CD4-positive, alpha-beta T cell (primary cell): ENCODE measurements at regions not wholly inside any gene's neighbourhood (a gene's known extent, or its start where the extent isn't known, plus 50 kb on each side); places are given as distances from the start of the nearest gene placed in this dataset.

Experiments used
- ATAC-seq: fragments of 200-7000 bp; cut with Tn5 transposase; one replicate; pipeline ENCODE4 v1.10.0; 2022; ENCODE audit warnings: mild to moderate bottlenecking; ENCODE audit not compliant: poor library complexity
- CTCF ChIA-PET: fragments of 350-600 bp; sonication (Branson Sonifier 250); formaldehyde crosslinking; loops from one replicate; lab custom pipeline; 2021; ENCODE audit warnings: antibody characterized with exemption, inconsistent platforms; lab: Charles Lee
- POLR2A ChIA-PET: fragments of 350-600 bp; sonication (Branson Sonifier 250); formaldehyde crosslinking; loops from one replicate; lab custom pipeline; 2021; ENCODE audit warnings: antibody characterized with exemption, inconsistent platforms; lab: Charles Lee
- DNase-seq, 14 experiments: peaks; one replicate each; pipeline ENCODE4 v3.0.0-alpha.2; 2013 to 2020; ENCODE audit warnings: mixed read lengths in 2 of 14
- H3K27ac ChIP-seq, 2 donors: one replicate each; pipeline versions ENCODE4 v1.5.1 to v1.7.0; 2013; ENCODE audit warnings: low read length in 2 of 2, low read depth in 1 of 2, mild to moderate bottlenecking in 1 of 2
- H3K27me3 ChIP-seq, 2 experiments: 1 replicate in 1 of 2; 2 replicates in 1 of 2; pipeline versions ENCODE4 v1.6.1 to v1.7.0; 2013; ENCODE audit warnings: low read length in 2 of 2, control low read depth in 1 of 2, mild to moderate bottlenecking in 1 of 2, moderate library complexity in 1 of 2; ENCODE audit not compliant: insufficient read depth in 2 of 2, control insufficient read depth in 1 of 2
- H3K36me3 ChIP-seq: one replicate; pipeline ENCODE4 v1.6.1; 2013; ENCODE audit warnings: low read length, control low read depth; ENCODE audit not compliant: insufficient read depth
- H3K4me1 ChIP-seq: one replicate; pipeline ENCODE4 v1.6.1; 2013; ENCODE audit warnings: low read length, control low read depth; ENCODE audit not compliant: insufficient read depth
- H3K4me3 ChIP-seq: one replicate; pipeline ENCODE4 v1.5.1; 2013; ENCODE audit warnings: mild to moderate bottlenecking, low read length, moderate library complexity
- H3K9me3 ChIP-seq, 2 experiments: 1 replicate in 1 of 2; 2 replicates in 1 of 2; pipeline versions ENCODE4 v1.6.1 to v1.7.0; 2013; ENCODE audit warnings: low read length in 2 of 2, mild to moderate bottlenecking in 2 of 2, control low read depth in 1 of 2, moderate library complexity in 1 of 2; ENCODE audit not compliant: control insufficient read depth in 1 of 2, insufficient read depth in 1 of 2
- H3K27ac Mint-ChIP-seq: one replicate; pipeline ENCODE4 v1.8.0; 2020; ENCODE audit warnings: mixed read lengths
- H3K27me3 Mint-ChIP-seq: one replicate; pipeline ENCODE4 v1.8.0; 2021; ENCODE audit warnings: mixed read lengths
- H3K36me3 Mint-ChIP-seq: one replicate; pipeline ENCODE4 v1.8.0; 2021; ENCODE audit warnings: low read depth, mixed read lengths
- H3K4me1 Mint-ChIP-seq: one replicate; pipeline ENCODE4 v1.8.0; 2021; ENCODE audit warnings: low read depth, mixed read lengths
- H3K4me3 Mint-ChIP-seq: one replicate; pipeline ENCODE4 v1.8.0; 2020; ENCODE audit warnings: mild to moderate bottlenecking, mixed read lengths
- H3K9me3 Mint-ChIP-seq: one replicate; pipeline ENCODE4 v1.8.0; 2020; ENCODE audit warnings: mixed read lengths
- CTCF ChIP-seq: fragments of 200-600 bp; IDR thresholded peaks from one replicate; pipeline ENCODE4 v1.8.0; 2022; ENCODE audit warnings: antibody characterized with exemption, mild to moderate bottlenecking
- intact Hi-C, 2 experiments: fragments of 100-400 bp; cut with DNase I in 1 of 2; cut with micrococcal nuclease in 1 of 2; formaldehyde crosslinking; loops; one replicate each; pipeline versions ENCODE4 v1.15.1 to v1.9.0; 2023 to 2025; cut with DNase I, micrococcal nuclease

GRCh38 chr5:115725522-115725921 lies 90.9 kb downstream of the CDO1 start:
- H3K27ac Mint-ChIP-seq, result no peak overlapping the region
- TF ChIP-seq CTCF, result no peak
- no peaks in the 10 kb centered on the region for H3K36me3 Mint-ChIP-seq
- Histone ChIP-seq H3K27ac (no peak overlapping the region), H3K27me3 (peaks cover 0 to 2% of the 10 kb centered on the region in 2 experiments), H3K4me3 (no peak overlapping the region), H3K36me3 (no peaks in the 10 kb centered on the region), H3K9me3 (no peaks in the 10 kb centered on the region), H3K4me1 (no peaks in the 10 kb centered on the region)
- H3K27me3 Mint-ChIP-seq, result peaks cover 37% of the 10 kb centered on the region
- intact Hi-C loops, result no loop called here
- no peaks in the 10 kb centered on the region for H3K9me3 Mint-ChIP-seq
- DNase-seq (no peak), ATAC-seq (no peak)
- CTCF ChIA-PET, result no interaction called here
- POLR2A ChIA-PET, result no interaction called here
- no peak overlapping the region for H3K4me3 Mint-ChIP-seq
- H3K4me1 Mint-ChIP-seq, result no peaks in the 10 kb centered on the region

GRCh38 chr5:115723220-115723619 lies 93.2 kb downstream of the CDO1 start:
- Histone ChIP-seq H3K27ac (no peak overlapping the region), H3K4me3 (no peak overlapping the region), H3K27me3 (peaks cover 0 to 2% of the 10 kb centered on the region in 2 experiments), H3K4me1 (no peaks in the 10 kb centered on the region), H3K9me3 (no peaks in the 10 kb centered on the region), H3K36me3 (no peaks in the 10 kb centered on the region)
- ChIA-PET POLR2A (no interaction called here), CTCF (no interaction called here)
- Mint-ChIP-seq H3K36me3 (no peaks in the 10 kb centered on the region), H3K27ac (no peak overlapping the region), H3K9me3 (no peaks in the 10 kb centered on the region), H3K27me3 (peaks cover 39% of the 10 kb centered on the region), H3K4me3 (no peak overlapping the region), H3K4me1 (no peaks in the 10 kb centered on the region)
- TF ChIP-seq CTCF, result no peak
- intact Hi-C loops, result no loop called here
- DNase-seq (no peak), ATAC-seq (no peak)

- DNase-seq, result no peak
- Histone ChIP-seq H3K36me3 (no peaks in the 10 kb centered on the region), H3K27ac (no peak overlapping the region), H3K4me3 (no peak overlapping the region), H3K4me1 (no peaks in the 10 kb centered on the region), H3K9me3 (no peaks in the 10 kb centered on the region), H3K27me3 (peaks cover 1 to 2% of the 10 kb centered on the region in 2 experiments)
- H3K4me3 Mint-ChIP-seq, result no peak overlapping the region
- no peak for TF ChIP-seq CTCF
- no peaks in the 10 kb centered on the region for H3K36me3 Mint-ChIP-seq
- H3K27me3 Mint-ChIP-seq, result peaks cover 41% of the 10 kb centered on the region
- no peaks in the 10 kb centered on the region for H3K4me1 Mint-ChIP-seq
- CTCF ChIA-PET, result no interaction called here
- POLR2A ChIA-PET, result no interaction called here
- ATAC-seq, result no peak
- no peak overlapping the region for H3K27ac Mint-ChIP-seq
- intact Hi-C loops, result no loop called here
- H3K9me3 Mint-ChIP-seq, result no peaks in the 10 kb centered on the region
Observed at GRCh38 chr5:115720888-115721287, 95.1 kb upstream of the TMED7 start.
